ENCODE measurements at regions not wholly inside any gene's neighbourhood (a gene's known extent, or its start where the extent isn't known, plus 50 kb on each side); places are given as distances from the start of the nearest gene placed in this dataset.

DNA sequence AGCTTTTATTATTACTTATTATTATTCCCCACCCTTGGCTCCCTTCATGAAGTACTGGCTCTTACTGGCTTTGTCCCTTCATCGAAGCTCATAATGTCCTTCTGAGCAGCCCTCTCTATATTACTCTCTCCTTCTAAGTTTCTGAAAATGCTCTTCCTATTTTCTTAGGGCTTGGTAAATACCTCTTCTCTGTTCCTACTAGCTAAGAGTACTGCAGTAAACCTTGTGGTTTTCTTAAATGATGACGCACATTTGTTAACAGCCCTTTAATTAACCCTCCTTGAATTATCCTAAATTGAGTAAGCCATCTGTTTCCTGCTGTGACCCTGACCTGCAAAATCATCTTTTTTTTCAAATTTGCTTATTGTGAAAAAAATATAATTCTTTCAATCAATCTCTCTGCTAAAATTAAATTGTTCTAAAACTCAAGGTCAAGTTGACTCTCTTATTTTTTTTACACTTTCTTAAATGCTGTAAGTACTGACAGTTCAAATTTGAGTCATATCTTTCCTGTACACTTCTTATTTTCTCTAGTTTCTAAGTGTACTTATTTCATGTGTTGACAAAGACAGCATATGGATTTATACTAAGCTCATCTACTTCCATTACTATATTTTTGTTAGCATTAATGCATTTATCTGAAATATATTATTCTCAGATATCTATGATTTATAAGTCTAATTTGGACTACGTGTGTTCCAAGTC lies 148.9 kb downstream of the ADAM29 start:
- DNase-seq (ENCODE audit: low spot score) (no peak), ATAC-seq (no peak)
- H3K4me1 ChIP-seq (ENCODE audit: insufficient read depth) = peaks cover 4% of the 10 kb centered on the region; the same call in 1 of the 2 replicates
- Mint-ChIP-seq H3K9me3 (no peaks in the 10 kb centered on the region), H3K27me3 (ENCODE audit: insufficient read depth, low read depth, poor library complexity) (no peaks in the 10 kb centered on the region), H3K4me3 (no peak overlapping the region), H3K27ac (no peak overlapping the region), H3K4me1 (peaks cover 17% of the 10 kb centered on the region; the same call in 2 of the 3 replicates), H3K36me3 (ENCODE audit: low read depth) (no peaks in the 10 kb centered on the region)
- no peak overlapping the region for H3K4me3 ChIP-seq
- H3K79me2 ChIP-seq (replicated peaks; ENCODE audit: insufficient read depth) = no peaks in the 10 kb centered on the region
- no peak overlapping the region for H2AFZ ChIP-seq
- no peak overlapping the region for H3K27ac ChIP-seq (ENCODE audit: low read depth)
- no peak overlapping the region for H3K4me2 ChIP-seq
- no peaks in the 10 kb centered on the region for H3K27me3 ChIP-seq (ENCODE audit: insufficient read depth)
- TF ChIP-seq JUNB (IDR thresholded peaks at IDR 0.05; ENCODE audit: unreplicated experiment) (no peak), EZH2 (IDR thresholded peaks at IDR 0.05; ENCODE audit: low read depth, unreplicated experiment) (no peak), POLR2AphosphoS5 (IDR thresholded peaks at IDR 0.05; ENCODE audit: low read depth) (no peak)
- TF ChIP-seq, protein P1, sequence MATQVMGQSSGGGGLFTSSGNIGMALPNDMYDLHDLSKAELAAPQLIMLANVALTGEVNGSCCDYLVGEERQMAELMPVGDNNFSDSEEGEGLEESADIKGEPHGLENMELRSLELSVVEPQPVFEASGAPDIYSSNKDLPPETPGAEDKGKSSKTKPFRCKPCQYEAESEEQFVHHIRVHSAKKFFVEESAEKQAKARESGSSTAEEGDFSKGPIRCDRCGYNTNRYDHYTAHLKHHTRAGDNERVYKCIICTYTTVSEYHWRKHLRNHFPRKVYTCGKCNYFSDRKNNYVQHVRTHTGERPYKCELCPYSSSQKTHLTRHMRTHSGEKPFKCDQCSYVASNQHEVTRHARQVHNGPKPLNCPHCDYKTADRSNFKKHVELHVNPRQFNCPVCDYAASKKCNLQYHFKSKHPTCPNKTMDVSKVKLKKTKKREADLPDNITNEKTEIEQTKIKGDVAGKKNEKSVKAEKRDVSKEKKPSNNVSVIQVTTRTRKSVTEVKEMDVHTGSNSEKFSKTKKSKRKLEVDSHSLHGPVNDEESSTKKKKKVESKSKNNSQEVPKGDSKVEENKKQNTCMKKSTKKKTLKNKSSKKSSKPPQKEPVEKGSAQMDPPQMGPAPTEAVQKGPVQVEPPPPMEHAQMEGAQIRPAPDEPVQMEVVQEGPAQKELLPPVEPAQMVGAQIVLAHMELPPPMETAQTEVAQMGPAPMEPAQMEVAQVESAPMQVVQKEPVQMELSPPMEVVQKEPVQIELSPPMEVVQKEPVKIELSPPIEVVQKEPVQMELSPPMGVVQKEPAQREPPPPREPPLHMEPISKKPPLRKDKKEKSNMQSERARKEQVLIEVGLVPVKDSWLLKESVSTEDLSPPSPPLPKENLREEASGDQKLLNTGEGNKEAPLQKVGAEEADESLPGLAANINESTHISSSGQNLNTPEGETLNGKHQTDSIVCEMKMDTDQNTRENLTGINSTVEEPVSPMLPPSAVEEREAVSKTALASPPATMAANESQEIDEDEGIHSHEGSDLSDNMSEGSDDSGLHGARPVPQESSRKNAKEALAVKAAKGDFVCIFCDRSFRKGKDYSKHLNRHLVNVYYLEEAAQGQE (IDR thresholded peaks at IDR 0.05; ENCODE audit: unreplicated experiment) = no peak
- H3K9me2 ChIP-seq (ENCODE audit: insufficient read depth) = peaks cover 4% of the 10 kb centered on the region; the same call in 1 of the 2 replicates
- no peaks in the 10 kb centered on the region for H3F3A ChIP-seq (replicated peaks; ENCODE audit: low read depth)
- H3K36me3 ChIP-seq (ENCODE audit: insufficient read depth) = no peaks in the 10 kb centered on the region
- H4K20me1 ChIP-seq (replicated peaks; ENCODE audit: insufficient read depth) = no peaks in the 10 kb centered on the region

DNA sequence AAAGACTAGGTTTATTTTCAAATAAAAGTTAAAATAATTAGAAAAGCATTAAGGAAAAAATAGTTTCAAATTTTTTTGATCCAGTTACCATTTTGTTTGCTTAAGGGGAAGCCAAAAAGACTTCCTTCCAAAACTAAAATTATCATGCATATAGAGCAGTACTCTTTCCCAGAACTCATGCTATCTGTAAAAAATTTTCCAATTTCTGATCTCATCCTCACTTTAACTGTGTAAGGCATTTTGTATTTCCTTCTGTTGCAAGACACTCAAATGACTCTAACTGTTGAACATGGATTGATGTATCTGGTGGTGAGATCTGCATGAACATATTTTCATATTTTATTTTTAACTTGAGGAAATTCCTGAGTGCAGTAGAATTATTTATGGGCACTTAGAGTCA lies 150.1 kb downstream of the ADAM29 start:
- Histone ChIP-seq H3K4me2 (no peak overlapping the region), H3K4me1 (ENCODE audit: insufficient read depth) (peaks cover 4% of the 10 kb centered on the region; the same call in 1 of the 2 replicates), H3K27me3 (ENCODE audit: insufficient read depth) (no peaks in the 10 kb centered on the region), H3F3A (replicated peaks; ENCODE audit: low read depth) (no peaks in the 10 kb centered on the region), H2AFZ (no peak overlapping the region), H3K27ac (ENCODE audit: low read depth) (no peak overlapping the region), H3K36me3 (ENCODE audit: insufficient read depth) (no peaks in the 10 kb centered on the region), H4K20me1 (replicated peaks; ENCODE audit: insufficient read depth) (no peaks in the 10 kb centered on the region), H3K79me2 (replicated peaks; ENCODE audit: insufficient read depth) (no peaks in the 10 kb centered on the region), H3K4me3 (no peak overlapping the region), H3K9me2 (ENCODE audit: insufficient read depth) (peaks cover 4% of the 10 kb centered on the region; the same call in 1 of the 2 replicates)
- DNase-seq (ENCODE audit: low spot score) (no peak), ATAC-seq (no peak)
- Mint-ChIP-seq H3K4me1 (peaks cover 17% of the 10 kb centered on the region; the same call in 2 of the 3 replicates), H3K27me3 (ENCODE audit: insufficient read depth, low read depth, poor library complexity) (no peaks in the 10 kb centered on the region), H3K4me3 (no peak overlapping the region), H3K9me3 (no peaks in the 10 kb centered on the region), H3K27ac (no peak overlapping the region), H3K36me3 (ENCODE audit: low read depth) (no peaks in the 10 kb centered on the region)
- TF ChIP-seq, protein P2, sequence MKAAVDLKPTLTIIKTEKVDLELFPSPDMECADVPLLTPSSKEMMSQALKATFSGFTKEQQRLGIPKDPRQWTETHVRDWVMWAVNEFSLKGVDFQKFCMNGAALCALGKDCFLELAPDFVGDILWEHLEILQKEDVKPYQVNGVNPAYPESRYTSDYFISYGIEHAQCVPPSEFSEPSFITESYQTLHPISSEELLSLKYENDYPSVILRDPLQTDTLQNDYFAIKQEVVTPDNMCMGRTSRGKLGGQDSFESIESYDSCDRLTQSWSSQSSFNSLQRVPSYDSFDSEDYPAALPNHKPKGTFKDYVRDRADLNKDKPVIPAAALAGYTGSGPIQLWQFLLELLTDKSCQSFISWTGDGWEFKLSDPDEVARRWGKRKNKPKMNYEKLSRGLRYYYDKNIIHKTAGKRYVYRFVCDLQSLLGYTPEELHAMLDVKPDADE (IDR thresholded peaks at IDR 0.05) = no peak
- no peak for TF ChIP-seq EZH2phosphoT487 (IDR thresholded peaks at IDR 0.05; ENCODE audit: unreplicated experiment)
- TF ChIP-seq STAT1 (IDR thresholded peaks at IDR 0.05; ENCODE audit: unreplicated experiment) = no peak
- TF ChIP-seq ZNF331 (CRISPR knock-in tag; IDR thresholded peaks at IDR 0.05; ENCODE audit: low read depth) = no peak
- TF ChIP-seq EZH2 (IDR thresholded peaks at IDR 0.05; ENCODE audit: low read depth, unreplicated experiment) = no peak
- TF ChIP-seq, protein P1 (IDR thresholded peaks at IDR 0.05; ENCODE audit: unreplicated experiment) = no peak
- TF ChIP-seq NANOG (IDR thresholded peaks at IDR 0.05; ENCODE audit: borderline replicate concordance) = no peak
- TF ChIP-seq CREB1 (CRISPR knock-in tag; IDR thresholded peaks at IDR 0.05; ENCODE audit: low read depth) = no peak

All from GM23338 (cell line).